ENCODE measurements at regions not wholly inside any gene's neighbourhood (a gene's known extent, or its start where the extent isn't known, plus 50 kb on each side); places are given as distances from the start of the nearest gene placed in this dataset.

DNA sequence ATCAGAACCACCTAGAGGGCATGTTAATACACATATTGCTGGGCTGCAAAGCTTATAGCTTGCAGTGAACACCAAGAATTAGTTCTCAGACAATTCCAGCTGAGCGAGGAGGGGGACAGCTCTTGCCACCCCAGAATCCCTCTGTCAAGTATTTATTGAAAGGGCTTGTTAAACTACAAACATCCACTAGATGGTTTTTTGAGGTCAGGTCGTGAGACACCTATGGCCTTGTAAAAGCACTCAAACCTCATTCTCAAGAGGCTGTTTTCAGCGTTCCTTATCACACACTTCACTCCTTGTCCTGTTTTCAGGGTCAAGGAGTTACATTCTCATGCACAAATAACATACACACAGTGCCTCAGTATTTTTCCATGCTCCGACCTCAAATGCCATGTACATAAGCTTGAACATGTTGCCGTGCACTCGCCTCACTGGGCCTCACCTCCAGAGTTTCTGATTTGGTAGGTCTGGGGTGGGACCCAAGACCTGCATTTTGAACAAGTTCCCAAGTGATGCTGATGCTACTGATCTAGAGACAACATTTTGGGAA, 98.8 kb upstream of the PTPRR start:
- TF ChIP-seq GATA3 (IDR thresholded peaks at IDR 0.05; ENCODE audit: low read depth, low read length) (no peak), GATA2 (IDR thresholded peaks at IDR 0.05; ENCODE audit: low read depth, low read length) (no peak)

All from SH-SY5Y (cell line).